Upper lobe of left lung (tissue), 6 donors: ENCODE measurements at regions not wholly inside any gene's neighbourhood (a gene's known extent, or its start where the extent isn't known, plus 50 kb on each side); places are given as distances from the start of the nearest gene placed in this dataset.

Source experiments
- ATAC-seq, 2 donors: fragments of 200-7000 bp; cut with Tn5 transposase; one replicate each; pipeline ENCODE4 v1.9.1; 2022; ENCODE audit warnings: mild to moderate bottlenecking in 2 of 2, moderate library complexity in 2 of 2; ENCODE audit not compliant: low FRiP score in 2 of 2
- DNase-seq, 2 donors: peaks; one replicate each; pipeline ENCODE4 v3.0.0-alpha.2; 2019 to 2020
- H3K27ac ChIP-seq, 4 donors: fragments of 200-600 bp; sonication (generic); one replicate each; pipeline ENCODE4 v1.5.1; 2016 to 2019
- H3K27me3 ChIP-seq, 4 donors: fragments of 200-600 bp; sonication (generic); one replicate each; pipeline ENCODE4 v1.5.1; 2017 to 2019
- H3K36me3 ChIP-seq, 4 donors: fragments of 200-600 bp; sonication (generic); one replicate each; pipeline ENCODE4 v1.5.1; 2016 to 2019
- H3K4me1 ChIP-seq, 4 donors: fragments of 200-600 bp; sonication (generic); one replicate each; pipeline ENCODE4 v1.5.1; 2018 to 2019
- H3K4me3 ChIP-seq, 4 donors: fragments of 200-600 bp; sonication (generic); one replicate each; pipeline ENCODE4 v1.5.1; 2017 to 2019; ENCODE audit warnings: mild to moderate bottlenecking in 2 of 4, moderate library complexity in 1 of 4
- H3K9me3 ChIP-seq, 4 donors: fragments of 200-600 bp; sonication (generic); one replicate each; pipeline ENCODE4 v1.5.1; 2018 to 2019
- EP300 ChIP-seq, 4 donors: sonication (generic); formaldehyde crosslinking; IDR thresholded peaks; one replicate each; pipeline ENCODE4 v1.5.1; 2017; ENCODE audit warnings: antibody characterized with exemption in 4 of 4, control low read depth in 2 of 4
- POLR2A ChIP-seq, 4 donors: fragments of 450-650 bp; IDR thresholded peaks; one replicate each; pipeline ENCODE4 v1.5.1; 2016 to 2017; ENCODE audit warnings: antibody characterized with exemption in 4 of 4, mild to moderate bottlenecking in 2 of 4
- POLR2AphosphoS5 ChIP-seq, 2 donors: sonication (generic); formaldehyde crosslinking; IDR thresholded peaks; one replicate each; pipeline ENCODE4 v1.5.1; 2017; ENCODE audit warnings: antibody characterized with exemption in 2 of 2
- WGBS, 2 donors: methylation state at CpG; one replicate each; pipeline ENCODE4 v1.1.5; 2017 to 2018; 5-methylcytosine and 5-hydroxymethylcytosine counted together
- TF ChIP-seq, protein P1 (sequence below), 6 experiments: fragments of 450-650 bp in 4 of 6; fragments of 200-600 bp in 2 of 6; sonication (generic) in 2 of 6; IDR thresholded peaks; one replicate each; pipeline ENCODE4 v1.5.1; 2016 to 2019; ENCODE audit warnings: antibody characterized with exemption in 6 of 6
- donor health status: DM: no; HTN: no; CAD: no; lungs with moderate emphysema.
- donor health status: DM: no; HTN: yes; CAD: no; lungs with severe emphysema.

DNA sequence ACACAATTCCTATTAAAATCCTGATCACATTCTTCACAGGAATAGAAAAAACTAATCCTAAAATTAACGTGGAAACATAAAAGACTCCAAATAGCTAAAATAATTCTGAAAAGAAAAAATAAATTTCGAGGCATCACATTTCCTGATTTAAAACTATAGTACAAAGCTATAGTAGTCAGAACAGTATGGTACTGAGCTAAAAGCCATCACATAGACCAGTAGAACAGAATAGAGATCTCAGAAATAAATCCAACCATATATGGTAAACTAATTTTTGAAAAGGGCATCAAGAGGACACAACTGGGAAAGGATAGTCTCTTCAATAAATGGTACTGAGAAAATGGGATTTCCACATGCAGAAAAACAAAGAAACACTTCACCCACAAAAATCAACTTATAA, 125.2 kb upstream of the DAAM1 start:
- no peak overlapping the region for H3K4me3 ChIP-seq
- 55 to 68% methylated on average over 2 of the region's 2 CpGs for WGBS, 2 donors
- no peak for DNase-seq
- TF ChIP-seq POLR2AphosphoS5 (IDR thresholded peaks at IDR 0.05) = no peak
- TF ChIP-seq POLR2A (IDR thresholded peaks at IDR 0.05) = no peak
- TF ChIP-seq EP300 (IDR thresholded peaks at IDR 0.05) = no peak
- TF ChIP-seq, protein P1, sequence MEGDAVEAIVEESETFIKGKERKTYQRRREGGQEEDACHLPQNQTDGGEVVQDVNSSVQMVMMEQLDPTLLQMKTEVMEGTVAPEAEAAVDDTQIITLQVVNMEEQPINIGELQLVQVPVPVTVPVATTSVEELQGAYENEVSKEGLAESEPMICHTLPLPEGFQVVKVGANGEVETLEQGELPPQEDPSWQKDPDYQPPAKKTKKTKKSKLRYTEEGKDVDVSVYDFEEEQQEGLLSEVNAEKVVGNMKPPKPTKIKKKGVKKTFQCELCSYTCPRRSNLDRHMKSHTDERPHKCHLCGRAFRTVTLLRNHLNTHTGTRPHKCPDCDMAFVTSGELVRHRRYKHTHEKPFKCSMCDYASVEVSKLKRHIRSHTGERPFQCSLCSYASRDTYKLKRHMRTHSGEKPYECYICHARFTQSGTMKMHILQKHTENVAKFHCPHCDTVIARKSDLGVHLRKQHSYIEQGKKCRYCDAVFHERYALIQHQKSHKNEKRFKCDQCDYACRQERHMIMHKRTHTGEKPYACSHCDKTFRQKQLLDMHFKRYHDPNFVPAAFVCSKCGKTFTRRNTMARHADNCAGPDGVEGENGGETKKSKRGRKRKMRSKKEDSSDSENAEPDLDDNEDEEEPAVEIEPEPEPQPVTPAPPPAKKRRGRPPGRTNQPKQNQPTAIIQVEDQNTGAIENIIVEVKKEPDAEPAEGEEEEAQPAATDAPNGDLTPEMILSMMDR (IDR thresholded peaks at IDR 0.05) = no peak
- H3K4me1 ChIP-seq = no peaks in the 10 kb centered on the region
- ATAC-seq = no peak
- H3K9me3 ChIP-seq = peaks cover 0 to 6% (median 5%) of the 10 kb centered on the region in 4 donors
- H3K36me3 ChIP-seq = no peaks in the 10 kb centered on the region
- no peaks in the 10 kb centered on the region for H3K27me3 ChIP-seq
- H3K27ac ChIP-seq = no peak overlapping the region

DNA sequence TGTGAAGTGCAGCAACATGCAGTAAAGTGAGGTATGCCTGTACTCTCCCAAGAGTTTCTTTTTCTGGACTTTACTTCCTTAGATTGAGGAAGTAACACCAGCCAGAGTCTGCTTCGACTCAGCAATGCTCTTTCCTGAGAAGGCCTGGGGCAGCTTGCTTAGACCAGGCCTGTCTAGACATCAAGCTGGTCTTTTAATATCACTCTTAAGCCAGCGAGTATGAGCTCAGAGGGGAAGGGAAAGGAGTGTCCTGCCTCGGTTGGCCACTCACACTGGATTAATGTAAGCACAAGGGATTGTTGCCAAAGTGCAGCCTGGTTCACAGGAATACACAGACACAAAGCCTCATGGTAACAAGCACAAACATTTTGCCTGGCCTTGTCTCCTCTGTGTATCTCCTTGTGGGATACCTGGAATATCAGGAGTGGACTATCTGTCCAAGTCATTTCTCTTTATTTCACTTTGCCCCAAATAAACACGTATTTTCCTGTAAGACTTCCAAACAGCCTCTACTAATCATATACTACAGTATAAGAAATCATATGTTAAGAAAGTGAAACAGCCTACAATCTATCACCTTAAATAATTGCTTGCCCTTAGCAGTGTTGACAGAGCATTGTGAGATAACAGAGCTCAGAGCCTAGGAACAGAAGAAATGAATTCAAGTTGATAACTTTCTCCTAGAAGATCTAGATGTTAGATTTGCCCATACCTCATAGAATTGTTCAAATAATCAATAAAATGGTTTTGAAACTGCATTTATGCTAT, 121.2 kb upstream of the DAAM1 start:
- DNase-seq (no peak), ATAC-seq (no peak)
- Histone ChIP-seq H3K4me1 (no peaks in the 10 kb centered on the region), H3K27ac (no peak overlapping the region), H3K36me3 (no peaks in the 10 kb centered on the region), H3K27me3 (no peaks in the 10 kb centered on the region), H3K4me3 (no peak overlapping the region), H3K9me3 (peaks cover 0 to 6% (median 5%) of the 10 kb centered on the region in 4 donors)
- 33 to 52% methylated on average over 4 of the region's 4 CpGs for WGBS, 2 donors
- TF ChIP-seq, protein P1 (IDR thresholded peaks at IDR 0.05) = no peak
- TF ChIP-seq EP300 (IDR thresholded peaks at IDR 0.05) = no peak

DNA sequence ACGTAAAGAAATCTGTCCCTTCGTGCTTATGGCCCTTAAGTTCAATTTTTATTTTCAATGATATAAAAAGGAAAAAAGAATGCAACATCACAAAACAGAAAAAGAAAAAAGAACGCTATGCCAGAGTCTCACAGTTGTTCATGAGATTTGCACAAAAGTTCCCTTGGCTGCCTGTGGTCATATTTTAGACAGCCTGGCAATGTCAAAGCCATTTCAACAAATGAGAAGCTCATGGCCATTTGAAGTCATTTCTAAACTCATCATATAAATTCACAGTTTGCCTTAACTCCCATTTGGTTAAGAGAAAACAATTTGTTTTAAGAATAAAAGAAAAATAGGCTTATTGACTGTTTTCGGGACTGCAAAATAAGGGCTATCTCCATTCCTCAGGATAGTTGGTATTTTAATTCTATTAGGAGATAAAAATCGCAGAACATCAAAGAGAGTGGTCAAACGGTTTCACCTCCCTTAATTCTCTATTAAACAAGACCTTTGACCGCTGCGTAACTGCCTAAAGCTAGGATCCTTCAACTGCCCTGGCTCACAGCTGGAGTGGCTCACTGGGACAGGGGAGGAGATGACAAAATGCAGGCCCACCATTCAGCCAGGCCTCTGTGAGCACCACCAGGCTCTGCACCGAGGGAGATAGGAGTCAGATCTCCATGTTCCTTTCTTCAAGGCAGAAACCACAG, 119.2 kb upstream of the DAAM1 start:
- ATAC-seq = no peak
- H3K27ac ChIP-seq = no peak overlapping the region
- no peaks in the 10 kb centered on the region for H3K36me3 ChIP-seq
- no peak for TF ChIP-seq POLR2AphosphoS5 (IDR thresholded peaks at IDR 0.05)
- no peak for DNase-seq
- H3K4me1 ChIP-seq = no peaks in the 10 kb centered on the region
- whole genome bisulfite sequencing, 2 donors = 70 to 71% methylated on average over 9 of the region's 9 CpGs
- no peaks in the 10 kb centered on the region for H3K9me3 ChIP-seq
- H3K4me3 ChIP-seq = no peak overlapping the region
- no peaks in the 10 kb centered on the region for H3K27me3 ChIP-seq

DNA sequence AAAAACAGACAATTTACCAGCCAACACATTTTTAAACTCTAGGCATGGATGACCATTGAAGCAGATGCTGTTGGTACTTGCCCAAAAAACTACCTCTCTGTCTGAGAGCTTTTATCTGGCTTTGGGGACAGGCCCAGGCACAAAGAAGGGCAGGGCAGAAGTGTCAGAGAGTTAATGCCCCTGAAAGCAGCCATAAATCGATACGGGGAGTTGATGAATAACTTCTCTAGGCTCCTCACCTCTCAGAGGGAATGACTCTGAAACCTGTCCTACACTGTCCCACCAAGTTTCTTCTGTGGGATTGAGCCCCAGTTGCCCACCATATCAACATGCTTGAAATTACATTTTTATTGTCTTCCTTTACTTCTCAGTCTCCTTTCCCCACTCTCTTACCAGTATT, 113.0 kb upstream of the DAAM1 start:
- ATAC-seq = no peak
- H3K4me1 ChIP-seq = no peaks in the 10 kb centered on the region
- H3K9me3 ChIP-seq = no peaks in the 10 kb centered on the region
- no peak for TF ChIP-seq POLR2AphosphoS5 (IDR thresholded peaks at IDR 0.05)
- TF ChIP-seq, protein P1 (IDR thresholded peaks at IDR 0.05) = no peak
- TF ChIP-seq EP300 (IDR thresholded peaks at IDR 0.05) = no peak
- no peak for TF ChIP-seq POLR2A (IDR thresholded peaks at IDR 0.05)
- WGBS, 2 donors = 75 to 95% methylated on average over 2 of the region's 2 CpGs
- no peak overlapping the region for H3K4me3 ChIP-seq
- H3K36me3 ChIP-seq = no peaks in the 10 kb centered on the region
- H3K27me3 ChIP-seq = no peaks in the 10 kb centered on the region
- DNase-seq = no peak
- no peak overlapping the region for H3K27ac ChIP-seq

DNA sequence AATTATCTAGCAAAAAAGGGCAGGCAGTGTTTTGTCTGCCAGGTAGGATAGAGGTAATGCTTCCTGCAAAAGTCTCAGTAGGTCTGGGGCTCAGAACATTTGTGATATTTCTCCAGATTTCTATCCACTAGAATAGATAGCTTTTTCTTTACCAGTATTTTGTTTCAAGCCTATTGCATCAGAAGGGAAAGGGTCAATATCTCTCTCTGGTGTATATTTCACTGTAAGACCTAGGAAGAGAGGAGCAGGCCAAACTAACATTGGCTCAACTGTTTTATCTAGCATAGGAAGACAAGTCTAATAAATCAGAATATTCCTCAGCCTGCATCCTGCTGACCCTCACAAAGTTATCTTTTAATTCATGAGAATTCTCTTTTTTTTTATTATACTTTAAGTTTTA, 106.7 kb upstream of the DAAM1 start:
- ATAC-seq (no peak), DNase-seq (no peak)
- no peaks in the 10 kb centered on the region for H3K4me1 ChIP-seq
- no peak overlapping the region for H3K27ac ChIP-seq
- no peaks in the 10 kb centered on the region for H3K36me3 ChIP-seq
- H3K27me3 ChIP-seq = no peaks in the 10 kb centered on the region
- no peak overlapping the region for H3K4me3 ChIP-seq
- TF ChIP-seq, protein P1 (IDR thresholded peaks at IDR 0.05) = no peak
- no peaks in the 10 kb centered on the region for H3K9me3 ChIP-seq
